GM18870 (cell line): ENCODE measurements at regions not wholly inside any gene's neighbourhood (a gene's known extent, or its start where the extent isn't known, plus 50 kb on each side); places are given as distances from the start of the nearest gene placed in this dataset.
"Not testable (repeated sequence)": the region's sequence is repeated elsewhere in the genome, so short reads cannot be mapped to it uniquely, and the experiment has no call there.

ENCODE experiments used
- ATAC-seq: cut with Tn5 transposase; IDR thresholded peaks from one replicate; pipeline ENCODE4 v1.9.1; 2021; ENCODE audit warnings: moderate library complexity; ENCODE audit not compliant: unreplicated experiment

- ATAC-seq: not testable (repeated sequence)
Measured at GRCh38 chr1:83158924-83159323, 840.0 kb downstream of the TTLL7 start.

GRCh38 chr1:83154306-83154705 is 844.6 kb downstream of the TTLL7 start:
- not testable (repeated sequence) for ATAC-seq

GRCh38 chr1:83151167-83151898 is 847.6 kb downstream of the TTLL7 start:
- not testable (repeated sequence) for ATAC-seq

- not testable (repeated sequence) for ATAC-seq
Measured at GRCh38 chr1:83150479-83150878, 848.5 kb downstream of the TTLL7 start.

GRCh38 chr1:83145820-83146219 is 853.1 kb downstream of the TTLL7 start:
- not testable (repeated sequence) for ATAC-seq

DNA sequence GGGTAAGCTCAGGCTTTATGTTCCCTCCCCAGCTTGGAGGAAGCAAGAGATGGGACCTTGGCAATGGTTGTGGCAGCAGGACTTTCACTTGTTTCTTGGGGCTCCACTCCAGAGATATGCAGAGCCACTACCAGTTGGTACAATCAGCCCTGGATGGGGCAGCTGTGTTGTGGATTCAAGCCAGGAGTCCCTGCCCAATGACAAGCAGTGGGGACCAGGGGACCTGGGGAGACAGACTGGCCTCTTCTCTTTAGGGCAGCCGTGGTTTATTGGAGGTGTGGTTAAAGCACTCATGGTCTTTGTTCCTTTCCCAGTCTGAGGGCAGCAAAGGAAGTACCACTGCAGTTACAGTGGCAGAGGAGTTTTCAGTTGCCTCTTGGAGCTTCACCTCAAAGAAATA is 856.1 kb downstream of the TTLL7 start:
- not testable (repeated sequence) for ATAC-seq

DNA sequence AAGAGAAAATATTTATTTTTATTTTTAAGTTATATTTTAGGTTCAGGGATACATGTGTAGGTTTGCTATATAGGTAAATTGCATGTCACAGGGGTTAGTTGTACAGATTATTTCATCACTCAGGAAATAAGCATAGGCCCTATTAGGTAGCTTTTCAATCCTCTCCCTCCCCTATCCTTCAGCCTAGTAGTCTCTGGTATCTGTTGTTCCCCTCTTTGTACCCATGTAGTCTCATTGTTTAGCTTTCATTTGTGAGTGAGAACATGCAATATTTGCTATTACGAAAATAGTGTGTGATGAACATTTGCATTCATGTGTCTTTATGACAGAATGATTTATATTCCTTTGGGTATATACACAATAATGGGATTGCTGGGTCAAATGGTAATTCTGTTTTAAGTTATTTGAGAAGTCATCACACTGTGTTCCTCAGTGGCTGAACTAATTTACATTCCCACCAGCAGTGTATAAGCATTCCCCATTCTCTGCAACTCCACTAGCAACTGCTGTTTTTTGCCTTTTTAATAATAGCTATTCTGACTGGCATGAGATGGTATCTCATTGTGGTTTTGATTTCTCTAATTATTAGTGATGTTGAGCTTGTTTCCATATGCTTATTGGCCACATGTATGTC is 863.3 kb downstream of the TTLL7 start:
- ATAC-seq: not testable (repeated sequence)

GRCh38 chr1:83134322-83135014 is 864.5 kb downstream of the TTLL7 start:
- ATAC-seq: not testable (repeated sequence)

- ATAC-seq: peak; percentile 30
Measured at GRCh38 chr1:83131692-83131955, 867.3 kb downstream of the TTLL7 start.

- peak; percentile 63 for ATAC-seq
Measured at GRCh38 chr1:83130886-83131691, 867.8 kb downstream of the TTLL7 start.

DNA sequence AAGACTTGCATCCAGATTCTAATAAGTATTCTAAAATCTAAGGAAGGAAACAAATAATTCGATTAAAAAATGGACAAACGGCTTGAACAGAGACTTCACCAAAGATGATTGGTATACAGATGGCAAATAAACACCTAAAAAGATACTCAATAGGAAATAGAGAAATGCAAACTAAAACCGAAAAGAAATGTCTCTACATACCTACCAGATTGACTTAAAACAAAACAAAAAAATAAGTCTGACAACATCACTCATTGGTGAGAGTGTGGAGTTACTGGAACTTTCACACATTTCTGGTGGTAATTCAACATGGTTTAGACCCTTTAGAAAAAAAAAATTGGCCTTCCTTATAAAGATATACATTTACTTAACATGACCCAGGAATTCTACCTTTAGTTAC is 869.8 kb downstream of the TTLL7 start:
- no peak for ATAC-seq

GRCh38 chr1:83125456-83125855 is 873.5 kb downstream of the TTLL7 start:
- no peak for ATAC-seq

DNA sequence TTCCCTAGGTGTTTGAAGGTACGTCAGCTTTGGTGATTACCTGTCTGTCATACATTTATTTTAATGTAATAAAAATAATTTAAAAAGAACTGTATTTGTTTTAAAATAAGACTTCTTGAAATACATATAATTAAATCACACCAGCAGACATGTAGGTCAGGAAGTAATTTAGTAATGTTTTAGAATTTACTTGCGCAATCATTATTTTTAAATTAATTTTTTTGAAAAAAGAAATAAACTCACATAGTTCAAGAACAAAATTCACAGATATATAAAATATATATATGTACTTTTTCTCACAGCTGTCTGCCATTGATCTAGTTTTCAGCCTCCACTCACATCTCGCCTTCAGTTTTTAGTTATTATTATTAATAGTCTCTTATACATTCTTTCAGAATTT is 875.9 kb downstream of the TTLL7 start:
- ATAC-seq: no peak

DNA sequence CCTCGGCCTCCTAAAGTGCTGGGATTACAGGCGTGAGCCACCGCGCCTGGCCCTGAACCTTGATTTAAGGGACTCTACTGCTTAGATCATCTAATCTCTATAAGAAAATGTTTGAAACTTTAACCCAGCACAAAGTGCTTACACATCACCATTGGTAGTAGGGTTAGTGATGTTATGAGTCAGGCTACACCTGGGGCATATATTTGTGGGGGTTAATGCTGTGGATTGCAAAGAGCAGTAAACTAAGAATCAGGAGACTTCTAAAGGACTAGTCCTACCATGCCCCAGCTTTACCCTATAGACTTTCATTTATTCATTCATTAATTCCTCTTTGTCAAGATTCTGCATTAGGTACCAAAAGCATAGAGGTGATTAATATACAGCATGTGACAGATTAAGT is 880.5 kb downstream of the TTLL7 start:
- no peak for ATAC-seq

DNA sequence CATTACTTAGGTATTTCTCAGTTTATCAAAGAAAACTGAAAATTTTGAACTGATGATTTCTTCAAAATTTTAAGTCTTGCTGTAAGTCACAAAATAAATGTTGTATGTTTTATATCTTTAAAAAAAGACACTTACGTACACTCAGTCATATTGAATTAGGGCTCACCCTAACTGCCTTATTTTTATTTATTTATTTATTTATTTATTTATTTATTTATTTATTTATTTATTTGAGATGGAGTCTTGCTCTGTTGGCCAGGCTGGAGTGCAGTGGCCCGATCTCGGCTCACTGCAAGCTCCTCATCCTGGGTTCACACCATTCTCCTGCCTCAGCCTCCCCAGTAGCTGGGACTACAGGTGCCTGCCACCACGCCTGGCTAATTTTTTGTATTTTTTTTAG is 881.9 kb downstream of the TTLL7 start:
- ATAC-seq: not testable (repeated sequence)

DNA sequence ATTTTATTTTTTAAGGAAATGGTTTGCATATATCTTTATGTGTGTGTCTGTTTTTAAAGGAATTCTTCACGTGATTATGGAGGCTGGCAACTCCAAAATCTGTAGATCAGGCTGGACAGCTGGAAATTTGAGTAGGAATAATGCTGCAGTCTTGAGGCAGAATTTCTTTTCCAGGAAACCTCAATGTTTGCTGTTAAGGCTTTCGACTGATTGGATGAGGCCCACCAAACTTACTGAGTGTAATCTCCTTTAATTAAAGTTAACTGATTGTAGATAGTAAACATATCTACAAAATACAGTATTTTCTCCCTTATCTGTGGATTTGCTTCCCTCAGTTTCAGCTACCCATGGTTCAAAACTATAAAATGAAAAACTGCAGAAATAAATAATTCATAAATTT is 883.1 kb downstream of the TTLL7 start:
- no peak for ATAC-seq

- ATAC-seq: no peak
Measured at GRCh38 chr1:83114136-83114834, 884.6 kb downstream of the TTLL7 start.

GRCh38 chr1:83113652-83114051 is 885.3 kb downstream of the TTLL7 start:
- ATAC-seq: no peak

DNA sequence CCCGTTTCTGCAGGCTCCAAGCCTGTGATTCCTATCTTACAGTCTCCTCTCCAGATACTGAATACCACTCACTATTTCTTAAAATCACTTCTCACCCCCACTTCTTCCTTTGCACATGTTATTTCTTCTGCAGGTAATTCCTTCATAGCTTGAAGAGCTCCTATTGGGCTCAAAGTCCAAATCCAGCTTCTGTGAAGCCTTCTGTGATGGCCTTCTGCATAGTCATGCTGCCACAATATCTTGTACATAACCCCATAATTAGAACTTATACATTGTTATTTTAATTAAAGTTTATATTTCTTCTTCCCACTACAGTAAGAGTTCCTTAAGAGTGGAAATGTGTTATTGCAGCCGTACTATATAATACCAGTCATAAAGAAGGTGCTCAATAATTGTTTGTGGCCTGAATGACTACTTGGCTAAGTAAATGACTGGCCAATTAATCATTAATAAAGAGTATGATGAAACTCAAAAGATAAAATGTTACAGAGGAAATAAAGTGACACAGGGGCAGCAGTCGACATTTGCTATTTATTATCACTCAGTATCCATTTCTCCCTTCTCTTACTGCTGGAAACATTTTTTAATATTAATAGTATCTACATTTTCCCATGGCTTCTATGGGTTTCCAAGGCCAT is 886.6 kb downstream of the TTLL7 start:
- ATAC-seq: no peak

GRCh38 chr1:83110156-83110555 is 888.8 kb downstream of the TTLL7 start:
- ATAC-seq: no peak
